ENCODE measurements at regions not wholly inside any gene's neighbourhood (a gene's known extent, or its start where the extent isn't known, plus 50 kb on each side); places are given as distances from the start of the nearest gene placed in this dataset.

- in situ Hi-C loops (cut with HindIII; ENCODE audit: low sequenced_read_pairs): no loop called here
- DNase-seq (ENCODE audit: low read depth): no peak
- no peak overlapping the region for H3K4me3 ChIP-seq (ENCODE audit: low read depth, low read length)
- TF ChIP-seq CTCF (IDR thresholded peaks at IDR 0.05; ENCODE audit: low read depth, low read length, missing control alignments): no peak
Measured at GRCh38 chr14:85934886-85935254, 404.9 kb downstream of the FLRT2 start.

GRCh38 chr14:85934123-85934885 is 404.4 kb downstream of the FLRT2 start:
- no peak for DNase-seq (ENCODE audit: low read depth)
- H3K4me3 ChIP-seq (ENCODE audit: low read depth, low read length): no peak overlapping the region
- in situ Hi-C loops (cut with HindIII; ENCODE audit: low sequenced_read_pairs): no loop called here
- TF ChIP-seq CTCF (IDR thresholded peaks at IDR 0.05; ENCODE audit: low read depth, low read length, missing control alignments): no peak

- no peak overlapping the region for H3K4me3 ChIP-seq (ENCODE audit: low read depth, low read length)
- in situ Hi-C loops (cut with HindIII; ENCODE audit: low sequenced_read_pairs): no loop called here
- no peak for DNase-seq (ENCODE audit: low read depth)
- no peak for TF ChIP-seq CTCF (IDR thresholded peaks at IDR 0.05; ENCODE audit: low read depth, low read length, missing control alignments)
Measured at GRCh38 chr14:85921241-85921640, 391.3 kb downstream of the FLRT2 start.

GRCh38 chr14:85917716-85918115 is 387.8 kb downstream of the FLRT2 start:
- no peak overlapping the region for H3K4me3 ChIP-seq (ENCODE audit: low read depth, low read length)
- in situ Hi-C loops (cut with HindIII; ENCODE audit: low sequenced_read_pairs): no loop called here
- no peak for DNase-seq (ENCODE audit: low read depth)
- TF ChIP-seq CTCF (IDR thresholded peaks at IDR 0.05; ENCODE audit: low read depth, low read length, missing control alignments): no peak

GRCh38 chr14:85915711-85916110 is 385.8 kb downstream of the FLRT2 start:
- no peak overlapping the region for H3K4me3 ChIP-seq (ENCODE audit: low read depth, low read length)
- in situ Hi-C loops (cut with HindIII; ENCODE audit: low sequenced_read_pairs): no loop called here
- no peak for TF ChIP-seq CTCF (IDR thresholded peaks at IDR 0.05; ENCODE audit: low read depth, low read length, missing control alignments)
- no peak for DNase-seq (ENCODE audit: low read depth)

GRCh38 chr14:85912141-85912540 is 382.2 kb downstream of the FLRT2 start:
- no peak for TF ChIP-seq CTCF (IDR thresholded peaks at IDR 0.05; ENCODE audit: low read depth, low read length, missing control alignments)
- no peak for DNase-seq (ENCODE audit: low read depth)
- in situ Hi-C loops (cut with HindIII; ENCODE audit: low sequenced_read_pairs): no loop called here
- H3K4me3 ChIP-seq (ENCODE audit: low read depth, low read length): no peak overlapping the region

Data from astrocyte of the cerebellum (primary cell).